ENCODE measurements at regions not wholly inside any gene's neighbourhood (a gene's known extent, or its start where the extent isn't known, plus 50 kb on each side); places are given as distances from the start of the nearest gene placed in this dataset.

- 21% methylated on average over 4 of the region's 4 CpGs for WGBS (ENCODE audit: insufficient coverage, insufficient replicate concordance, low lambda C conversion rate, missing lambda C conversion rate)
- H3K79me2 ChIP-seq (ENCODE audit: control insufficient read depth, insufficient read depth, low read length), result no peaks in the 10 kb centered on the region
- H3K9me3 ChIP-seq (replicated peaks; ENCODE audit: control insufficient read depth, insufficient read depth, low read length), result no peaks in the 10 kb centered on the region
- POLR2A ChIA-PET, result no interaction called here
- CTCF ChIA-PET, result no interaction called here
- no peaks in the 10 kb centered on the region for H4K20me1 ChIP-seq (ENCODE audit: control insufficient read depth, insufficient read depth)
- RAD21 ChIA-PET (ENCODE audit: unreplicated experiment), result no interaction called here
- intact Hi-C loops (cut with micrococcal nuclease; ENCODE audit: unreplicated experiment) (no loop called here), in situ Hi-C loops (cut with MboI) (no loop called here)
- ATAC-seq (no peak), DNase-seq (ENCODE audit: low read depth, low spot score) (no peak), FAIRE-seq (no peak)
- H3K4me1 ChIP-seq (ENCODE audit: control insufficient read depth, insufficient read depth, low read length), result no peaks in the 10 kb centered on the region
- no peaks in the 10 kb centered on the region for H3K27me3 ChIP-seq (replicated peaks in 1 of 2; ENCODE audit: control insufficient read depth in 2 of 2, insufficient read depth in 2 of 2, low read length in 1 of 2)
- no peak overlapping the region for H3K4me2 ChIP-seq (ENCODE audit: control insufficient read depth, insufficient read depth)
- BruUV-seq (replicated peaks), result no TSS peak
- SMC1A ChIA-PET (ENCODE audit: uncharacterized antibody, unreplicated experiment), result no interaction called here
- no peak overlapping the region for H3K27ac ChIP-seq (ENCODE audit: control insufficient read depth, insufficient read depth)
- H3K4me3 ChIP-seq, result no peak overlapping the region
- TF ChIP-seq IRF5 (IDR thresholded peaks at IDR 0.05; ENCODE audit: borderline replicate concordance) (no peak), ZBTB40 (IDR thresholded peaks at IDR 0.05; ENCODE audit: borderline replicate concordance) (no peak), ATF2 (IDR thresholded peaks at IDR 0.05; ENCODE audit: low read length) (no peak), ZZZ3 (IDR thresholded peaks at IDR 0.05; ENCODE audit: control insufficient read depth, insufficient read length, low read depth) (no peak), SKIL (IDR thresholded peaks at IDR 0.05; ENCODE audit: low read depth, poor library complexity, severe bottlenecking) (no peak), YBX1 (IDR thresholded peaks at IDR 0.05) (no peak), SPI1 (IDR thresholded peaks at IDR 0.05; ENCODE audit: borderline replicate concordance, insufficient read depth, low read depth, low read length) (no peak), PBX3 (IDR thresholded peaks at IDR 0.05; ENCODE audit: insufficient replicate concordance, low read depth, low read length) (no peak), MTA3 (IDR thresholded peaks at IDR 0.05; ENCODE audit: borderline replicate concordance, low read length) (no peak), EGR1 (IDR thresholded peaks at IDR 0.05; ENCODE audit: borderline replicate concordance in 1 of 2, low read depth in 2 of 2, low read length in 2 of 2) (no peak), ZNF384 (IDR thresholded peaks at IDR 0.05; ENCODE audit: borderline replicate concordance, low read depth, low read length) (no peak), FOXK2 (IDR thresholded peaks at IDR 0.05) (no peak), SUPT20H (IDR thresholded peaks at IDR 0.05; ENCODE audit: borderline replicate concordance, control insufficient read depth, low read depth, low read length) (no peak), IKZF1 (conservative IDR thresholded peaks at IDR 0.05) (no peak)
- H2AFZ ChIP-seq (ENCODE audit: control insufficient read depth, low read depth, low read length), result no peak overlapping the region
- no peaks in the 10 kb centered on the region for H3K36me3 ChIP-seq (ENCODE audit: control insufficient read depth in 2 of 2, insufficient read depth in 2 of 2, low read length in 1 of 2)
- no peak overlapping the region for H3K9ac ChIP-seq (ENCODE audit: control insufficient read depth, insufficient read depth, low read length)
Measured at GRCh38 chr16:74123195-74123594, 173.4 kb upstream of the PSMD7 start.
